ENCODE measurements at regions not wholly inside any gene's neighbourhood (a gene's known extent, or its start where the extent isn't known, plus 50 kb on each side); places are given as distances from the start of the nearest gene placed in this dataset.

- ChIA-PET POLR2A (no interaction called here), CTCF (ENCODE audit: low intra/inter-chr PET ratio, low total read pairs) (no interaction called here)
- H3K4me3 ChIP-seq (replicated peaks in 1 of 3; ENCODE audit: insufficient read depth in 1 of 3, low read depth in 2 of 3, low read length in 3 of 3) = no peak overlapping the region
- in situ Hi-C loops (cut with HindIII; ENCODE audit: extremely low pct_ligation_motif_present, low pct_unique_long_range_greater_than_20kb) = no loop called here
- H3K4me2 ChIP-seq (ENCODE audit: low read depth, low read length) = no peak overlapping the region
- FAIRE-seq = no peak
- H4K20me1 ChIP-seq (ENCODE audit: insufficient read depth, low read length) = no peaks in the 10 kb centered on the region
- no peak for DNase-seq (ENCODE audit: low spot score)
- BruUV-seq (replicated peaks) = no TSS peak
- H3K27ac ChIP-seq (ENCODE audit: extremely low read length, insufficient read depth, low read length) = no peak overlapping the region
- H3K79me2 ChIP-seq (ENCODE audit: insufficient read depth, low read length) = no peaks in the 10 kb centered on the region
- 95% methylated on average over 5 of the region's 6 CpGs for WGBS (ENCODE audit: low lambda C conversion rate)
- no peaks in the 10 kb centered on the region for H3K4me1 ChIP-seq (ENCODE audit: insufficient read depth, low read length)
- no peak overlapping the region for H2AFZ ChIP-seq (ENCODE audit: low read length)
- H3K9me3 ChIP-seq (ENCODE audit: low read length) = no peaks in the 10 kb centered on the region
- no peak for ATAC-seq
- H3K9ac ChIP-seq (ENCODE audit: insufficient read depth, low read depth, low read length) = no peak overlapping the region
- intact Hi-C loops (cut with micrococcal nuclease; ENCODE audit: unreplicated experiment) = no loop called here
- H3K36me3 ChIP-seq (replicated peaks in 1 of 2; ENCODE audit: control insufficient read depth in 1 of 2, insufficient read depth in 2 of 2, low read length in 2 of 2) = peaks cover 3 to 16% of the 10 kb centered on the region in 2 experiments; a peak in 4 of 5 replicates
- no peaks in the 10 kb centered on the region; a peak in 1 of 5 replicates for H3K27me3 ChIP-seq (ENCODE audit: control insufficient read depth in 1 of 2, insufficient read depth in 2 of 2, low read length in 2 of 2)
- TF ChIP-seq ZNF256 (CRISPR knock-in tag; conservative IDR thresholded peaks at IDR 0.05) = no peak
- no peak for TF ChIP-seq MYNN (CRISPR knock-in tag; IDR thresholded peaks at IDR 0.05; ENCODE audit: low read depth)
- no peak for TF ChIP-seq ZNF549 (CRISPR knock-in tag; IDR thresholded peaks at IDR 0.05)
- TF ChIP-seq KDM5B (CRISPR knock-in tag; IDR thresholded peaks at IDR 0.05; ENCODE audit: borderline replicate concordance) = no peak
- TF ChIP-seq ZUFSP (CRISPR knock-in tag; IDR thresholded peaks at IDR 0.05; ENCODE audit: borderline replicate concordance) = no peak
- no peak for TF ChIP-seq TERF1 (CRISPR knock-in tag; IDR thresholded peaks at IDR 0.05)
- TF ChIP-seq ETV6 (CRISPR knock-in tag; conservative IDR thresholded peaks at IDR 0.05) = no peak
- no peak for TF ChIP-seq NFIB (CRISPR knock-in tag; IDR thresholded peaks at IDR 0.05; ENCODE audit: borderline replicate concordance)
- no peak for TF ChIP-seq ZHX2 (IDR thresholded peaks at IDR 0.05; ENCODE audit: low read depth)
- TF ChIP-seq ZHX2 (CRISPR knock-in tag; IDR thresholded peaks at IDR 0.05; ENCODE audit: borderline replicate concordance) = no peak
- TF ChIP-seq FOXP4 (CRISPR knock-in tag; IDR thresholded peaks at IDR 0.05) = no peak
- TF ChIP-seq ZNF260 (CRISPR knock-in tag; IDR thresholded peaks at IDR 0.05; ENCODE audit: borderline replicate concordance, low read depth) = no peak
- TF ChIP-seq ZNF446 (CRISPR knock-in tag; IDR thresholded peaks at IDR 0.05) = no peak
- no peak for TF ChIP-seq ZNF891 (CRISPR knock-in tag; IDR thresholded peaks at IDR 0.05)
Observed at GRCh38 chr12:123037791-123038190, 57.3 kb downstream of the ARL6IP4 start.

Data from HepG2 (cell line).